ENCODE measurements at regions not wholly inside any gene's neighbourhood (a gene's known extent, or its start where the extent isn't known, plus 50 kb on each side); places are given as distances from the start of the nearest gene placed in this dataset.

DNA sequence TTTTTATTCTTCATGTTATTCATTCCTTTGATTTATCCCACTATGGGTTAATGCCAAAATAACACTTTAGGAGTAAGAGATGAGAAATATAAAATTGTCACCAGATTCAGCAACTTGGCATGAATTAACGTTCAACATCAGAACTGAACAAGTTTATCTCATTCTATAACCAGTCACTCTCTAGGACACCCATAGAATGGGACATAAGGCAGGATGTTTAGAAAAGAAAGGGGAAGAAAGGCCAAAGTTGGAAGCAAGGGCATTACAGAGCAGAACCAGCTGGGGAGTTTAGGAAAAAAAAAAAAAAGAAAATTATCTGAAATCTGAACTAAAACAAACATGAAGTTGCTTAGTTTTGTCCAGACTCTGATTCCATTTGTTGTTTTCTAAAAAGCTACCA lies 211.0 kb downstream of the PMAIP1 start:
- no peak overlapping the region for H3K27ac ChIP-seq (ENCODE audit: low read depth, low read length)
- ChIA-PET CTCF (ENCODE audit: partially characterized antibody) (no interaction called here), POLR2A (ENCODE audit: partially characterized antibody) (interaction anchor here (0.6 kb wide), 1 partner anchor 92 kb away, joined by 3 read pairs; no protein-coding TSS in a partner anchor)
- H3K79me2 ChIP-seq (ENCODE audit: control insufficient read depth in 1 of 2, insufficient read depth in 2 of 2, low read length in 2 of 2) = no peaks in the 10 kb centered on the region
- no peaks in the 10 kb centered on the region for H3K9me3 ChIP-seq (ENCODE audit: insufficient read depth in 2 of 2, low read depth in 1 of 2, low read length in 1 of 2)
- no peak for FAIRE-seq
- H2BK20ac ChIP-seq (ENCODE audit: low read length) = no peak overlapping the region
- no peaks in the 10 kb centered on the region for H4K20me1 ChIP-seq (replicated peaks in 1 of 2; ENCODE audit: control insufficient read depth in 1 of 2, insufficient read depth in 2 of 2, low read length in 2 of 2)
- no peaks in the 10 kb centered on the region for H3K4me1 ChIP-seq (replicated peaks in 1 of 4; ENCODE audit: control insufficient read depth in 3 of 4, insufficient read depth in 4 of 4, low read length in 3 of 4)
- H3K27me3 ChIP-seq (replicated peaks in 1 of 4; ENCODE audit: control insufficient read depth in 3 of 4, extremely low read depth in 1 of 4, insufficient read depth in 3 of 4, low read length in 3 of 4) = no peaks in the 10 kb centered on the region
- H4K8ac ChIP-seq (ENCODE audit: extremely low read depth, insufficient read depth, low read length) = no peak overlapping the region
- no peak overlapping the region for H2AFZ ChIP-seq (ENCODE audit: low read length)
- H2BK12ac ChIP-seq (ENCODE audit: low read depth, low read length) = no peak overlapping the region
- no peak overlapping the region for H3K14ac ChIP-seq (ENCODE audit: insufficient read length)
- H3K36me3 ChIP-seq (ENCODE audit: control insufficient read depth in 2 of 4, insufficient read depth in 4 of 4, low read length in 3 of 4) = no peaks in the 10 kb centered on the region
- no peak overlapping the region for H4K91ac ChIP-seq (replicated peaks; ENCODE audit: insufficient read length, low read length)
- no peak overlapping the region for H3K4me3 ChIP-seq (ENCODE audit: extremely low read depth in 1 of 4, insufficient read depth in 2 of 4, low read depth in 3 of 4, low read length in 4 of 4)
- H3K79me1 ChIP-seq (ENCODE audit: low read depth, low read length) = no peaks in the 10 kb centered on the region
- H4K5ac ChIP-seq (ENCODE audit: insufficient read length, low read depth, low read length) = no peak overlapping the region
- H3K56ac ChIP-seq (replicated peaks; ENCODE audit: insufficient read length, low read depth, low read length) = no peak overlapping the region
- no peak for DNase-seq (ENCODE audit: low read depth in 1 of 2, low spot score in 2 of 2)
- no peak overlapping the region for H2AK5ac ChIP-seq (ENCODE audit: low read depth, low read length)
- no peak overlapping the region for H3K23ac ChIP-seq (ENCODE audit: insufficient read length)
- H2BK15ac ChIP-seq (ENCODE audit: low read length) = no peak overlapping the region
- H3K18ac ChIP-seq (ENCODE audit: extremely low read depth, low read length) = no peak overlapping the region
- H2BK120ac ChIP-seq (replicated peaks; ENCODE audit: low read depth, low read length) = no peak overlapping the region
- no peaks in the 10 kb centered on the region for H3K23me2 ChIP-seq (ENCODE audit: low read depth, low read length)
- WGBS, 2 experiments (ENCODE audit: extremely low coverage in 1 of 2, insufficient coverage in 1 of 2, insufficient read length in 1 of 2, insufficient replicate concordance in 2 of 2, low coverage in 1 of 2, low lambda C conversion rate in 2 of 2, missing lambda C conversion rate in 1 of 2) = 95% methylated on average over 1 of the region's 1 CpG; no CpG with 5 or more reads in 1 of the 2 experiments
- no peak overlapping the region for H3K9ac ChIP-seq (replicated peaks in 1 of 4; ENCODE audit: extremely low read depth in 1 of 4, low read depth in 3 of 4, low read length in 3 of 4)
- no peak overlapping the region for H2BK5ac ChIP-seq (ENCODE audit: low read depth, low read length)
- H3K4me2 ChIP-seq (ENCODE audit: insufficient read depth in 1 of 2, low read depth in 2 of 2, low read length in 2 of 2) = no peak overlapping the region
- H3K4ac ChIP-seq (replicated peaks; ENCODE audit: insufficient read length, low read depth, low read length) = no peak overlapping the region
- TF ChIP-seq, protein P1, sequence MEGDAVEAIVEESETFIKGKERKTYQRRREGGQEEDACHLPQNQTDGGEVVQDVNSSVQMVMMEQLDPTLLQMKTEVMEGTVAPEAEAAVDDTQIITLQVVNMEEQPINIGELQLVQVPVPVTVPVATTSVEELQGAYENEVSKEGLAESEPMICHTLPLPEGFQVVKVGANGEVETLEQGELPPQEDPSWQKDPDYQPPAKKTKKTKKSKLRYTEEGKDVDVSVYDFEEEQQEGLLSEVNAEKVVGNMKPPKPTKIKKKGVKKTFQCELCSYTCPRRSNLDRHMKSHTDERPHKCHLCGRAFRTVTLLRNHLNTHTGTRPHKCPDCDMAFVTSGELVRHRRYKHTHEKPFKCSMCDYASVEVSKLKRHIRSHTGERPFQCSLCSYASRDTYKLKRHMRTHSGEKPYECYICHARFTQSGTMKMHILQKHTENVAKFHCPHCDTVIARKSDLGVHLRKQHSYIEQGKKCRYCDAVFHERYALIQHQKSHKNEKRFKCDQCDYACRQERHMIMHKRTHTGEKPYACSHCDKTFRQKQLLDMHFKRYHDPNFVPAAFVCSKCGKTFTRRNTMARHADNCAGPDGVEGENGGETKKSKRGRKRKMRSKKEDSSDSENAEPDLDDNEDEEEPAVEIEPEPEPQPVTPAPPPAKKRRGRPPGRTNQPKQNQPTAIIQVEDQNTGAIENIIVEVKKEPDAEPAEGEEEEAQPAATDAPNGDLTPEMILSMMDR (IDR thresholded peaks at IDR 0.05; ENCODE audit: control extremely low read depth in 1 of 3, insufficient read depth in 1 of 3, low read depth in 1 of 3, low read length in 3 of 3) = no peak
- no peak for TF ChIP-seq BACH1 (IDR thresholded peaks at IDR 0.05; ENCODE audit: low read length)
- no peak for TF ChIP-seq E2F6 (IDR thresholded peaks at IDR 0.05)

Measured in H1 (cell line).